ACC112 (cell line): ENCODE measurements at regions not wholly inside any gene's neighbourhood (a gene's known extent, or its start where the extent isn't known, plus 50 kb on each side); places are given as distances from the start of the nearest gene placed in this dataset.

ENCODE experiments used
- H2AFZ ChIP-seq: fragments of 200-600 bp; sonication (generic); one replicate; pipeline ENCODE4 v1.6.0; 2017; ENCODE audit warnings: antibody characterized with exemption, low read length; ENCODE audit not compliant: unreplicated experiment
- H3K27ac ChIP-seq: fragments of 200-600 bp; sonication (generic); 2 replicates; pipeline ENCODE4 v1.5.1; 2014; ENCODE audit warnings: low read depth, mild to moderate bottlenecking, antibody characterized with exemption, low read length, moderate library complexity
- H3K27me3 ChIP-seq: fragments of 200-600 bp; sonication (generic); 2 replicates; pipeline ENCODE4 v1.6.1; 2014; ENCODE audit warnings: mild to moderate bottlenecking, antibody characterized with exemption, low read length, moderate library complexity, mixed read lengths; ENCODE audit not compliant: insufficient read depth
- H3K36me3 ChIP-seq: fragments of 200-600 bp; sonication (generic); 2 replicates; pipeline ENCODE4 v1.6.1; 2016; ENCODE audit warnings: mild to moderate bottlenecking, antibody characterized with exemption, low read length, moderate library complexity, mixed read lengths; ENCODE audit not compliant: insufficient read depth
- H3K4me1 ChIP-seq: fragments of 200-600 bp; sonication (generic); one replicate; pipeline ENCODE4 v1.6.1; 2016; ENCODE audit warnings: low read length, mixed read lengths; ENCODE audit not compliant: insufficient read depth, unreplicated experiment, control insufficient read depth
- H3K4me3 ChIP-seq: fragments of 200-600 bp; sonication (generic); 2 replicates; pipeline ENCODE4 v1.5.1; 2014; ENCODE audit warnings: mild to moderate bottlenecking, low read depth, low read length
- H3K79me2 ChIP-seq: fragments of 200-600 bp; sonication (generic); one replicate; pipeline ENCODE4 v1.6.0; 2016; ENCODE audit warnings: low read length; ENCODE audit not compliant: control insufficient read depth, unreplicated experiment, insufficient read depth

GRCh38 chr10:63708421-63708820 lies 187.2 kb downstream of the REEP3 start:
- Histone ChIP-seq H3K79me2 (no peaks in the 10 kb centered on the region), H3K36me3 (no peaks in the 10 kb centered on the region), H2AFZ (no peak overlapping the region), H3K4me1 (peaks cover 47% of the 10 kb centered on the region), H3K4me3 (no peak overlapping the region), H3K27ac (peak overlapping the region; percentile 96), H3K27me3 (no peaks in the 10 kb centered on the region)

- no peak overlapping the region for H2AFZ ChIP-seq
- no peaks in the 10 kb centered on the region for H3K79me2 ChIP-seq
- no peak overlapping the region for H3K4me3 ChIP-seq
- no peaks in the 10 kb centered on the region for H3K27me3 ChIP-seq
- no peaks in the 10 kb centered on the region for H3K36me3 ChIP-seq
- peak overlapping the region; percentile 93; the same call in 1 of the 2 replicates for H3K27ac ChIP-seq
- H3K4me1 ChIP-seq: peaks cover 55% of the 10 kb centered on the region
These were observed 189.5 kb downstream of the REEP3 start for GRCh38 chr10:63710703-63711102.

GRCh38 chr10:63711361-63711760 lies 190.2 kb downstream of the REEP3 start:
- peak overlapping the region; percentile 93 for H3K27ac ChIP-seq
- no peak overlapping the region for H3K4me3 ChIP-seq
- no peak overlapping the region for H2AFZ ChIP-seq
- no peaks in the 10 kb centered on the region for H3K79me2 ChIP-seq
- no peaks in the 10 kb centered on the region for H3K27me3 ChIP-seq
- peaks cover 55% of the 10 kb centered on the region for H3K4me1 ChIP-seq
- H3K36me3 ChIP-seq: no peaks in the 10 kb centered on the region

- no peak overlapping the region for H2AFZ ChIP-seq
- H3K4me3 ChIP-seq: peak overlapping the region; percentile 34; the same call in 1 of the 2 replicates
- no peaks in the 10 kb centered on the region for H3K36me3 ChIP-seq
- H3K27me3 ChIP-seq: no peaks in the 10 kb centered on the region
- H3K4me1 ChIP-seq: peaks cover 48% of the 10 kb centered on the region
- no peaks in the 10 kb centered on the region for H3K79me2 ChIP-seq
- H3K27ac ChIP-seq: peak overlapping the region; percentile 93
These were observed 190.9 kb downstream of the REEP3 start for GRCh38 chr10:63711867-63712716.

- Histone ChIP-seq H3K27me3 (no peaks in the 10 kb centered on the region), H3K27ac (peak overlapping the region; percentile 93), H3K4me1 (peaks cover 46% of the 10 kb centered on the region), H3K4me3 (peak overlapping the region; percentile 34; the same call in 1 of the 2 replicates), H3K36me3 (no peaks in the 10 kb centered on the region), H2AFZ (no peak overlapping the region), H3K79me2 (no peaks in the 10 kb centered on the region)
These were observed 191.5 kb downstream of the REEP3 start for GRCh38 chr10:63712717-63713115.

GRCh38 chr10:63713191-63714144 lies 192.3 kb downstream of the REEP3 start:
- no peaks in the 10 kb centered on the region for H3K27me3 ChIP-seq
- H2AFZ ChIP-seq: peak overlapping the region; percentile 9
- peak overlapping the region; percentile 13 for H3K4me3 ChIP-seq
- H3K4me1 ChIP-seq: peaks cover 47% of the 10 kb centered on the region
- no peaks in the 10 kb centered on the region for H3K36me3 ChIP-seq
- peak overlapping the region; percentile 93 for H3K27ac ChIP-seq
- H3K79me2 ChIP-seq: no peaks in the 10 kb centered on the region

- Histone ChIP-seq H3K4me1 (peaks cover 40% of the 10 kb centered on the region), H3K36me3 (no peaks in the 10 kb centered on the region), H3K4me3 (no peak overlapping the region), H2AFZ (no peak overlapping the region), H3K79me2 (no peaks in the 10 kb centered on the region), H3K27me3 (no peaks in the 10 kb centered on the region), H3K27ac (no peak overlapping the region)
These were observed 194.9 kb downstream of the REEP3 start for GRCh38 chr10:63716016-63716580.

- H3K36me3 ChIP-seq: no peaks in the 10 kb centered on the region
- H3K79me2 ChIP-seq: no peaks in the 10 kb centered on the region
- no peak overlapping the region for H3K4me3 ChIP-seq
- peaks cover 30% of the 10 kb centered on the region for H3K4me1 ChIP-seq
- no peak overlapping the region for H3K27ac ChIP-seq
- no peaks in the 10 kb centered on the region for H3K27me3 ChIP-seq
- H2AFZ ChIP-seq: no peak overlapping the region
These were observed 196.0 kb downstream of the REEP3 start for GRCh38 chr10:63717027-63717715.

GRCh38 chr10:63718006-63718405 lies 196.8 kb downstream of the REEP3 start:
- Histone ChIP-seq H3K27ac (no peak overlapping the region), H3K79me2 (no peaks in the 10 kb centered on the region), H3K27me3 (no peaks in the 10 kb centered on the region), H2AFZ (no peak overlapping the region), H3K36me3 (no peaks in the 10 kb centered on the region), H3K4me1 (peaks cover 22% of the 10 kb centered on the region), H3K4me3 (no peak overlapping the region)

- Histone ChIP-seq H3K4me1 (peaks cover 18% of the 10 kb centered on the region), H2AFZ (no peak overlapping the region), H3K27me3 (no peaks in the 10 kb centered on the region), H3K4me3 (no peak overlapping the region), H3K79me2 (no peaks in the 10 kb centered on the region), H3K36me3 (no peaks in the 10 kb centered on the region), H3K27ac (no peak overlapping the region)
These were observed 197.2 kb downstream of the REEP3 start for GRCh38 chr10:63718421-63718820.
